ENCODE measurements at regions not wholly inside any gene's neighbourhood (a gene's known extent, or its start where the extent isn't known, plus 50 kb on each side); places are given as distances from the start of the nearest gene placed in this dataset.

DNA sequence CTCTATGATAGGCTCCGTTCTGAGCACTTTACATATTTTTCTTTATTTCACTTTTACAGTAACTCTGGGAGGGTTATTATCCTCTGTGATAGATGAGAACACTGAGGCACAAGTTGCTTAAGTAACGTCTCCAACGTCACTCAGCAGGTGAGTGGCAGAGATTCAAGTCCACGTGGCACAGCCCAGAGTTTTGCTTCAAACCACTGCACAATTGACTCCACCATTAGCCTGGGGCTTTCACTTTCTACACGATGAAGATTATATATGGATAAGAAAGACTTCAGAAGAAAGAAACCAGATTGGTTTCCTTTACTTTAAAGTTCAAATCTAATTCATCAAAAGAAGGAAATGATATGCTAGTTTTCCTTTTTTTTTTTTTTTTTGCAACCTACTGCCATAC is 245.9 kb downstream of the SYK start:
- TF ChIP-seq, protein P1, sequence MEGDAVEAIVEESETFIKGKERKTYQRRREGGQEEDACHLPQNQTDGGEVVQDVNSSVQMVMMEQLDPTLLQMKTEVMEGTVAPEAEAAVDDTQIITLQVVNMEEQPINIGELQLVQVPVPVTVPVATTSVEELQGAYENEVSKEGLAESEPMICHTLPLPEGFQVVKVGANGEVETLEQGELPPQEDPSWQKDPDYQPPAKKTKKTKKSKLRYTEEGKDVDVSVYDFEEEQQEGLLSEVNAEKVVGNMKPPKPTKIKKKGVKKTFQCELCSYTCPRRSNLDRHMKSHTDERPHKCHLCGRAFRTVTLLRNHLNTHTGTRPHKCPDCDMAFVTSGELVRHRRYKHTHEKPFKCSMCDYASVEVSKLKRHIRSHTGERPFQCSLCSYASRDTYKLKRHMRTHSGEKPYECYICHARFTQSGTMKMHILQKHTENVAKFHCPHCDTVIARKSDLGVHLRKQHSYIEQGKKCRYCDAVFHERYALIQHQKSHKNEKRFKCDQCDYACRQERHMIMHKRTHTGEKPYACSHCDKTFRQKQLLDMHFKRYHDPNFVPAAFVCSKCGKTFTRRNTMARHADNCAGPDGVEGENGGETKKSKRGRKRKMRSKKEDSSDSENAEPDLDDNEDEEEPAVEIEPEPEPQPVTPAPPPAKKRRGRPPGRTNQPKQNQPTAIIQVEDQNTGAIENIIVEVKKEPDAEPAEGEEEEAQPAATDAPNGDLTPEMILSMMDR (IDR thresholded peaks at IDR 0.05), result no peak
- TF ChIP-seq POLR2A (IDR thresholded peaks at IDR 0.05) (no peak), EP300 (IDR thresholded peaks at IDR 0.05) (no peak)
